IMR-90 (cell line): ENCODE measurements at regions not wholly inside any gene's neighbourhood (a gene's known extent, or its start where the extent isn't known, plus 50 kb on each side); places are given as distances from the start of the nearest gene placed in this dataset.

Experiments
- ATAC-seq: fragments of 200-7000 bp; cut with Tn5 transposase; 2 replicates; pipeline ENCODE4 v1.9.1; 2020; ENCODE audit warnings: low read depth, mild to moderate bottlenecking, moderate library complexity
- BruUV-seq: library from RNA; stranded (reverse); fragments of 400-500 nt; replicated peaks from 2 replicates; lab custom pipeline; 2021; lab: Mats Ljungman, UMichigan
- CTCF ChIA-PET: fragments of 300-600 bp; formaldehyde crosslinking; extraction: SDS; loops from one replicate; lab custom pipeline; 2021; ENCODE audit warnings: antibody characterized with exemption; lab: Yijun Ruan, JAX
- POLR2A ChIA-PET: fragments of 300-600 bp; sonication (Branson Sonifier 250); formaldehyde crosslinking; loops from one replicate; lab custom pipeline; 2022; ENCODE audit warnings: antibody characterized with exemption; ENCODE audit not compliant: unreplicated experiment; lab: Charles Lee
- DNase-seq: peaks from one replicate; pipeline ENCODE4 v3.0.0; 2013
- H2AFZ ChIP-seq: replicated peaks from 2 replicates; pipeline ENCODE3; 2013; ENCODE audit warnings: low read length, mild to moderate bottlenecking; ENCODE audit not compliant: poor library complexity
- H2AK5ac ChIP-seq: 2 replicates; pipeline ENCODE4 v1.6.1; 2013; ENCODE audit warnings: low read depth, low read length, inconsistent platforms
- H2AK9ac ChIP-seq: replicated peaks from 2 replicates; pipeline ENCODE3; 2013; ENCODE audit warnings: mild to moderate bottlenecking, low read depth, low read length, moderate library complexity; ENCODE audit not compliant: poor library complexity
- H2BK120ac ChIP-seq: 2 replicates; pipeline ENCODE4 v1.6.1; 2013; ENCODE audit warnings: low read depth, low read length, inconsistent platforms
- H2BK15ac ChIP-seq: 3 replicates; pipeline ENCODE4 v1.6.1; 2013; ENCODE audit warnings: low read depth, low read length, inconsistent platforms
- H2BK20ac ChIP-seq: 2 replicates; pipeline ENCODE4 v1.6.1; 2013; ENCODE audit warnings: low read depth, mild to moderate bottlenecking, inconsistent platforms, low read length, moderate library complexity
- H2BK5ac ChIP-seq: 2 replicates; pipeline ENCODE4 v1.6.1; 2013; ENCODE audit warnings: mild to moderate bottlenecking, low read depth, low read length, inconsistent platforms; ENCODE audit not compliant: poor library complexity, severe bottlenecking
- H3K14ac ChIP-seq: replicated peaks from 2 replicates; pipeline ENCODE4 v1.6.1; 2013; ENCODE audit warnings: low read depth, low read length, inconsistent platforms
- H3K18ac ChIP-seq: 2 replicates; pipeline ENCODE4 v1.6.1; 2013; ENCODE audit warnings: low read depth, low read length, control low read depth
- H3K23ac ChIP-seq: 2 replicates; pipeline ENCODE4 v1.6.1; 2013; ENCODE audit warnings: low read depth, low read length, inconsistent platforms
- H3K27ac ChIP-seq: 2 replicates; pipeline ENCODE4 v1.5.1; 2013; ENCODE audit warnings: mild to moderate bottlenecking, control low read depth, low read length; ENCODE audit not compliant: insufficient read depth
- H3K27me3 ChIP-seq: 2 replicates; pipeline ENCODE4 v1.6.1; 2013; ENCODE audit warnings: low read length; ENCODE audit not compliant: control insufficient read depth, insufficient read depth
- H3K36me3 ChIP-seq: 2 replicates; pipeline ENCODE4 v1.6.1; 2013; ENCODE audit warnings: low read length, mixed read lengths; ENCODE audit not compliant: control insufficient read depth, insufficient read depth
- H3K4ac ChIP-seq: 2 replicates; pipeline ENCODE4 v1.6.1; 2013; ENCODE audit warnings: low read depth, low read length, inconsistent platforms
- H3K4me1 ChIP-seq: 2 replicates; pipeline ENCODE4 v1.6.1; 2013; ENCODE audit warnings: low read length, mixed read lengths; ENCODE audit not compliant: control insufficient read depth, insufficient read depth
- H3K4me2 ChIP-seq: 2 replicates; pipeline ENCODE4 v1.6.1; 2013; ENCODE audit warnings: low read depth, mild to moderate bottlenecking, control low read depth, low read length, moderate library complexity
- H3K4me3 ChIP-seq: 2 replicates; pipeline ENCODE4 v1.5.1; 2013; ENCODE audit warnings: low read depth, mild to moderate bottlenecking, control low read depth, low read length, moderate library complexity; ENCODE audit not compliant: insufficient read depth
- H3K56ac ChIP-seq: 2 replicates; pipeline ENCODE4 v1.6.1; 2013; ENCODE audit warnings: low read length, inconsistent platforms; ENCODE audit not compliant: insufficient read depth; ENCODE audit errors: extremely low read depth
- H3K79me1 ChIP-seq, 2 experiments: 2 replicates each; pipeline ENCODE4 v1.6.1; 2013; ENCODE audit warnings: low read length in 2 of 2, inconsistent platforms in 1 of 2, low read depth in 1 of 2
- H3K9ac ChIP-seq: 2 replicates; pipeline ENCODE4 v1.6.1; 2013; ENCODE audit warnings: low read depth, low read length, control low read depth
- H3K9me1 ChIP-seq: 2 replicates; pipeline ENCODE4 v1.6.1; 2013; ENCODE audit warnings: low read length, inconsistent platforms; ENCODE audit not compliant: insufficient read depth
- H3K9me3 ChIP-seq: 2 replicates; pipeline ENCODE4 v1.6.1; 2013; ENCODE audit warnings: low read length; ENCODE audit not compliant: control insufficient read depth, insufficient read depth
- H4K20me1 ChIP-seq: 2 replicates; pipeline ENCODE4 v1.6.1; 2013; ENCODE audit warnings: low read length, inconsistent platforms; ENCODE audit not compliant: insufficient read depth
- H4K5ac ChIP-seq: 2 replicates; pipeline ENCODE4 v1.6.1; 2013; ENCODE audit warnings: mild to moderate bottlenecking, low read depth, low read length, control low read depth
- H4K8ac ChIP-seq, 2 experiments: 2 replicates each; pipeline ENCODE4 v1.6.1; 2013; ENCODE audit warnings: low read depth in 2 of 2, low read length in 2 of 2, control low read depth in 1 of 2, inconsistent platforms in 1 of 2
- H4K91ac ChIP-seq: 2 replicates; pipeline ENCODE4 v1.6.1; 2013; ENCODE audit warnings: low read depth, low read length, inconsistent platforms; ENCODE audit not compliant: insufficient read depth
- MAFK ChIP-seq: IDR thresholded peaks from 2 replicates; pipeline ENCODE4 v1.6.1; 2012; ENCODE audit warnings: low read depth, low read length, improper control_type of control experiment
- MAZ ChIP-seq: IDR thresholded peaks from 2 replicates; pipeline ENCODE4 v1.6.1; 2012; ENCODE audit warnings: low read depth, mild to moderate bottlenecking, low read length, improper control_type of control experiment, moderate library complexity, borderline replicate concordance
- RCOR1 ChIP-seq: IDR thresholded peaks from 2 replicates; pipeline ENCODE4 v1.6.1; 2012; ENCODE audit warnings: mild to moderate bottlenecking, low read length, improper control_type of control experiment; ENCODE audit not compliant: insufficient replicate concordance
- SMC3 ChIP-seq: fragments of 150-350 bp; IDR thresholded peaks from 2 replicates; pipeline ENCODE4 v1.6.1; 2016; ENCODE audit warnings: low read depth, mild to moderate bottlenecking, antibody characterized with exemption, low read length, moderate library complexity
- WGBS, 2 experiments: methylation state at CpG; one replicate each; pipeline versions ENCODE4 v1.1.5 to v1.1.7; 2013; ENCODE audit warnings: missing lambda C conversion rate in 2 of 2; ENCODE audit not compliant: insufficient read length in 1 of 2; ENCODE audit errors: extremely low coverage in 2 of 2; 5-methylcytosine and 5-hydroxymethylcytosine counted together
- dilution Hi-C: fragments of 300-500 bp; cut with HindIII; formaldehyde crosslinking; loops from one replicate; pipeline ENCODE4 v1.14.3; 2018; ENCODE audit warnings: low sequenced_read_pairs; ENCODE audit not compliant: unreplicated experiment
- in situ Hi-C: fragments of 300-500 bp; cut with MboI; formaldehyde crosslinking; loops from 3 replicates; pipeline ENCODE4 v1.14.3; 2019; ENCODE audit warnings: low sequenced_read_pairs, inconsistent platforms, mixed read lengths
- intact Hi-C: fragments of 100-400 bp; cut with micrococcal nuclease; formaldehyde crosslinking; loops from 2 replicates; pipeline ENCODE4 v1.10.0; 2022

DNA sequence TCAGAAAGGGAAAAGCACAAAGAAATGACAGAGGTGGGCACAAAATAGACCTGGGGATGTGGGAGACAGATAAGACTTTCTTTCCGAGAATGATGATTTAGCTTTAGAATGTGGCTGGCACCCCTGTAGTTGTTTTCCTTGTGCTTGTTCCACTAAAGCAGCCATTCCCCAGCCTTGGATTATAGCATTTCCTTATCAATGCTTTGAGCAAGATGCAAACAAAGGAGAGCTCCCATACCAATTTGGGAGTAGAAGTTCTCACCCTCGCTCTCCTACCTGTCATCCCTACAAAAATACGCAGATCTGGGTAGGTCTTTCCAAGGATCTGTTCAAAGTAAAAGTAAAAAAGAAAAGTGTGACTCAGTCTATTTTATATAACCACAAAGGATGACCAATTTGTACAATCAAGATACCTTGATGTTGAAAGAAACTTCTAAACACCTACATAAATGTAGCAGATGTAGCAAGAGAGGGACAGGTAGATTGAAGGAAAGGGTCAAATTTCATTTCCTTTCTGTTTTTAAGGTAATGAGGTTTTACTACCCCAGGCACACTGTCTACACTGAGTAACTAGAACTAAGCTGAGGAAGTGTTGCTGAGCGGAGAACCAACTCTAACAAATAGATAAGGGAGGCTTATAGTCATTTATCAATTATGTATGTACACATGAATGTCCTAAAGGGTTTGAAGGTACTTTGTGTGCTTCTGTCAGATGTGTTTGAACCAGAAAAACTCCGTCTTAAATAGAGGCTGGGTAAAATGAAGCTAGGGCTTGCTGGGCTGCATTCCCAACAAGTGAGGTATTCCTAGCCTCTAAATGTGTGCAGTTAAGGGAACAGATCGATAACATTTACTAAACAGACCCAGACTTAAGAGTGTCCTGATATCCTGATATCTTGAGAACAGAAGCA, 91.1 kb upstream of the LRRN1 start:
- H3K9me3 ChIP-seq, result peaks cover 3% of the 10 kb centered on the region; the same call in 1 of the 2 replicates
- ChIA-PET CTCF (no interaction called here), POLR2A (no interaction called here)
- no peaks in the 10 kb centered on the region for H3K27me3 ChIP-seq
- dilution Hi-C loops (no loop called here), intact Hi-C loops (no loop called here), in situ Hi-C loops (no loop called here)
- no CpG with 5 or more reads among the region's 6 CpGs for WGBS, 2 experiments
- H3K23ac ChIP-seq, result no peak overlapping the region
- H3K9me1 ChIP-seq, result no peaks in the 10 kb centered on the region
- no peak overlapping the region for H3K14ac ChIP-seq
- no peak overlapping the region for H3K18ac ChIP-seq
- H4K5ac ChIP-seq, result no peak overlapping the region
- H4K8ac ChIP-seq, result no peak overlapping the region
- no peak for DNase-seq
- H2AFZ ChIP-seq, result no peak overlapping the region
- no peaks in the 10 kb centered on the region for H4K20me1 ChIP-seq
- no TSS peak for BruUV-seq
- no peak for TF ChIP-seq RCOR1
- TF ChIP-seq MAZ, result no peak
- no peak for TF ChIP-seq SMC3
- no peak for TF ChIP-seq MAFK
- no peak overlapping the region for H2AK9ac ChIP-seq
- no peak overlapping the region for H2BK5ac ChIP-seq
- H3K9ac ChIP-seq, result no peak overlapping the region
- no peaks in the 10 kb centered on the region for H3K4me1 ChIP-seq
- no peak for ATAC-seq
- no peak overlapping the region for H3K4ac ChIP-seq
- H3K36me3 ChIP-seq, result no peaks in the 10 kb centered on the region
- no peak overlapping the region for H3K27ac ChIP-seq
- no peak overlapping the region for H3K56ac ChIP-seq
- no peak overlapping the region for H2AK5ac ChIP-seq
- no peak overlapping the region for H3K4me2 ChIP-seq
- H2BK120ac ChIP-seq, result no peak overlapping the region
- H3K79me1 ChIP-seq, result no peaks in the 10 kb centered on the region
- no peak overlapping the region for H3K4me3 ChIP-seq
- no peak overlapping the region for H2BK15ac ChIP-seq
- no peak overlapping the region for H4K91ac ChIP-seq
- H2BK20ac ChIP-seq, result no peak overlapping the region
